ENCODE measurements at regions not wholly inside any gene's neighbourhood (a gene's known extent, or its start where the extent isn't known, plus 50 kb on each side); places are given as distances from the start of the nearest gene placed in this dataset.

- ATAC-seq = no peak
- H3K4me2 ChIP-seq (ENCODE audit: low read depth, low read length) = no peak overlapping the region
- H3K9ac ChIP-seq (ENCODE audit: insufficient read depth, low read depth, low read length) = no peak overlapping the region
- POLR2A ChIA-PET = no interaction called here
- no peaks in the 10 kb centered on the region for H3K36me3 ChIP-seq (replicated peaks in 1 of 2; ENCODE audit: control insufficient read depth in 1 of 2, insufficient read depth in 2 of 2, low read length in 2 of 2)
- no peak overlapping the region for H3K4me3 ChIP-seq (replicated peaks in 1 of 3; ENCODE audit: insufficient read depth in 1 of 3, low read depth in 2 of 3, low read length in 3 of 3)
- 5% methylated on average over 6 of the region's 6 CpGs for WGBS (ENCODE audit: low lambda C conversion rate)
- no peak for DNase-seq (ENCODE audit: low spot score)
- FAIRE-seq = no peak
- no peaks in the 10 kb centered on the region for H3K79me2 ChIP-seq (ENCODE audit: insufficient read depth, low read length)
- no TSS peak for BruUV-seq (replicated peaks)
- in situ Hi-C loops (cut with HindIII; ENCODE audit: extremely low pct_ligation_motif_present, low pct_unique_long_range_greater_than_20kb) = no loop called here
- H3K9me3 ChIP-seq (ENCODE audit: low read length) = peaks cover 5% of the 10 kb centered on the region; the same call in 1 of the 2 replicates
- TF ChIP-seq TERF1 (CRISPR knock-in tag; IDR thresholded peaks at IDR 0.05) (no peak), SIX1 (CRISPR knock-in tag; IDR thresholded peaks at IDR 0.05; ENCODE audit: borderline replicate concordance) (no peak), ZNF34 (CRISPR knock-in tag; IDR thresholded peaks at IDR 0.05; ENCODE audit: borderline replicate concordance) (no peak), NPAS2 (CRISPR knock-in tag; IDR thresholded peaks at IDR 0.05; ENCODE audit: borderline replicate concordance) (no peak), TP53 (CRISPR knock-in tag; conservative IDR thresholded peaks at IDR 0.05) (no peak), PPARG (CRISPR knock-in tag; conservative IDR thresholded peaks at IDR 0.05) (no peak), ZNF782 (CRISPR knock-in tag; IDR thresholded peaks at IDR 0.05; ENCODE audit: borderline replicate concordance) (no peak), ZFP36L2 (CRISPR knock-in tag; IDR thresholded peaks at IDR 0.05) (no peak), ASH2L (IDR thresholded peaks at IDR 0.05; ENCODE audit: insufficient read length, low read depth, low read length) (no peak), ZBTB34 (CRISPR knock-in tag; IDR thresholded peaks at IDR 0.05) (no peak), ZSCAN25 (CRISPR knock-in tag; IDR thresholded peaks at IDR 0.05) (no peak), GTF2F1 (IDR thresholded peaks at IDR 0.05; ENCODE audit: low read length) (no peak), CBFB (CRISPR knock-in tag; IDR thresholded peaks at IDR 0.05) (no peak), NR2F2 (IDR thresholded peaks at IDR 0.05; ENCODE audit: borderline replicate concordance, low read depth) (no peak), HHEX (CRISPR knock-in tag; IDR thresholded peaks at IDR 0.05) (no peak), ZNF331 (CRISPR knock-in tag; IDR thresholded peaks at IDR 0.05) (no peak)
- no peaks in the 10 kb centered on the region for H3K4me1 ChIP-seq (ENCODE audit: insufficient read depth, low read length)
- H3K27me3 ChIP-seq (ENCODE audit: control insufficient read depth in 1 of 2, insufficient read depth in 2 of 2, low read length in 2 of 2) = no peaks in the 10 kb centered on the region
- intact Hi-C loops (cut with micrococcal nuclease; ENCODE audit: unreplicated experiment) = no loop called here
- H4K20me1 ChIP-seq (ENCODE audit: insufficient read depth, low read length) = no peaks in the 10 kb centered on the region
- CTCF ChIA-PET (ENCODE audit: low intra/inter-chr PET ratio, low total read pairs) = no interaction called here
- H2AFZ ChIP-seq (ENCODE audit: low read length) = no peak overlapping the region
- no peak overlapping the region for H3K27ac ChIP-seq (ENCODE audit: extremely low read length, insufficient read depth, low read length)
Measured at GRCh38 chr11:21892736-21893564, 299.9 kb upstream of the ANO5 start.
